HG02870 (cell line): ENCODE measurements at regions not wholly inside any gene's neighbourhood (a gene's known extent, or its start where the extent isn't known, plus 50 kb on each side); places are given as distances from the start of the nearest gene placed in this dataset.

Experiments
- ATAC-seq: cut with Tn5 transposase; IDR thresholded peaks from one replicate; pipeline ENCODE4 v1.9.1; 2021; ENCODE audit warnings: mild to moderate bottlenecking, moderate library complexity; ENCODE audit not compliant: unreplicated experiment

GRCh38 chr3:74510261-74510818 is 104.1 kb downstream of the CNTN3 start:
- no peak for ATAC-seq

- ATAC-seq: no peak
Measured at GRCh38 chr3:74507691-74508090, 106.8 kb downstream of the CNTN3 start.

- no peak for ATAC-seq
Measured at GRCh38 chr3:74506246-74506645, 108.2 kb downstream of the CNTN3 start.

- no peak for ATAC-seq
Measured at GRCh38 chr3:74501007-74501406, 113.5 kb downstream of the CNTN3 start.

- no peak for ATAC-seq
Measured at GRCh38 chr3:74500257-74500656, 114.2 kb downstream of the CNTN3 start.

GRCh38 chr3:74491874-74492273 is 122.6 kb downstream of the CNTN3 start:
- ATAC-seq: no peak

GRCh38 chr3:74489050-74489792 is 125.2 kb downstream of the CNTN3 start:
- ATAC-seq: no peak

- ATAC-seq: no peak
Measured at GRCh38 chr3:74479915-74480314, 134.5 kb downstream of the CNTN3 start.

- ATAC-seq: no peak
Measured at GRCh38 chr3:74470313-74470712, 144.1 kb downstream of the CNTN3 start.

- no peak for ATAC-seq
Measured at GRCh38 chr3:74469713-74470112, 144.7 kb downstream of the CNTN3 start.

GRCh38 chr3:74469151-74469550 is 145.3 kb downstream of the CNTN3 start:
- ATAC-seq: no peak

- no peak for ATAC-seq
Measured at GRCh38 chr3:74465715-74466410, 148.6 kb downstream of the CNTN3 start.

- no peak for ATAC-seq
Measured at GRCh38 chr3:74463515-74463914, 150.9 kb downstream of the CNTN3 start.

- ATAC-seq: no peak
Measured at GRCh38 chr3:74456166-74456565, 158.3 kb downstream of the CNTN3 start.

GRCh38 chr3:74447221-74447620 is 167.2 kb downstream of the CNTN3 start:
- ATAC-seq: no peak

GRCh38 chr3:74445541-74445940 is 168.9 kb downstream of the CNTN3 start:
- no peak for ATAC-seq

- ATAC-seq: no peak
Measured at GRCh38 chr3:74443102-74443501, 171.4 kb downstream of the CNTN3 start.

GRCh38 chr3:74442683-74443082 is 171.8 kb downstream of the CNTN3 start:
- no peak for ATAC-seq

- ATAC-seq: no peak
Measured at GRCh38 chr3:74442068-74442467, 172.4 kb downstream of the CNTN3 start.

GRCh38 chr3:74436184-74436583 is 178.3 kb downstream of the CNTN3 start:
- no peak for ATAC-seq

- no peak for ATAC-seq
Measured at GRCh38 chr3:74435631-74436030, 178.8 kb downstream of the CNTN3 start.

GRCh38 chr3:74434406-74434805 is 180.1 kb downstream of the CNTN3 start:
- no peak for ATAC-seq
